Fibroblast of lung (primary cell): ENCODE measurements at regions not wholly inside any gene's neighbourhood (a gene's known extent, or its start where the extent isn't known, plus 50 kb on each side); places are given as distances from the start of the nearest gene placed in this dataset.

Source experiments
- DNase-seq, 2 donors: peaks; one replicate each; pipeline versions ENCODE4 v3.0.0 to v3.0.0-alpha.2; 2010; ENCODE audit warnings: low read depth in 2 of 2
- H2AFZ ChIP-seq: 2 replicates; pipeline ENCODE4 v1.5.1; 2012; ENCODE audit warnings: low read length, control low read depth, inconsistent platforms
- H3K27ac ChIP-seq: 2 replicates; pipeline ENCODE4 v1.5.1; 2011; ENCODE audit warnings: low read length, control low read depth; ENCODE audit not compliant: insufficient read depth
- H3K27me3 ChIP-seq: 2 replicates; pipeline ENCODE4 v1.5.1; 2011; ENCODE audit warnings: mild to moderate bottlenecking, low read length; ENCODE audit not compliant: control insufficient read depth, insufficient read depth
- H3K36me3 ChIP-seq: 2 replicates; pipeline ENCODE4 v1.5.1; 2011; ENCODE audit warnings: low read length; ENCODE audit not compliant: control insufficient read depth, insufficient read depth
- H3K4me1 ChIP-seq: 2 replicates; pipeline ENCODE4 v1.5.1; 2011; ENCODE audit warnings: low read length; ENCODE audit not compliant: control insufficient read depth, insufficient read depth; ENCODE audit errors: extremely low read depth
- H3K4me2 ChIP-seq: 2 replicates; pipeline ENCODE4 v1.5.1; 2011; ENCODE audit warnings: low read length, control low read depth; ENCODE audit not compliant: insufficient read depth; ENCODE audit errors: extremely low read depth
- H3K4me3 ChIP-seq, 4 experiments: fragments of 200-600 bp in 1 of 4; sonication (generic) in 1 of 4; replicated peaks in 1 of 4; 2 replicates each; pipeline ENCODE4 v1.5.1; 2011 to 2016; ENCODE audit warnings: low read length in 4 of 4, low read depth in 3 of 4, mild to moderate bottlenecking in 3 of 4, control low read depth in 2 of 4, inconsistent platforms in 1 of 4, mixed read lengths in 1 of 4; ENCODE audit not compliant: insufficient read depth in 1 of 4; ENCODE audit errors: control extremely low read depth in 1 of 4
- H3K79me2 ChIP-seq: 2 replicates; pipeline ENCODE4 v1.5.1; 2012; ENCODE audit warnings: mild to moderate bottlenecking, low read length, inconsistent platforms; ENCODE audit not compliant: control insufficient read depth, insufficient read depth
- H3K9ac ChIP-seq: 2 replicates; pipeline ENCODE4 v1.5.1; 2011; ENCODE audit warnings: mild to moderate bottlenecking, low read length, control low read depth; ENCODE audit not compliant: insufficient read depth
- H3K9me3 ChIP-seq: 2 replicates; pipeline ENCODE4 v1.5.1; 2012; ENCODE audit warnings: low read depth, low read length; ENCODE audit not compliant: control insufficient read depth, insufficient read depth
- H4K20me1 ChIP-seq: 2 replicates; pipeline ENCODE4 v1.5.1; 2011; ENCODE audit warnings: low read length; ENCODE audit not compliant: control insufficient read depth, insufficient read depth; ENCODE audit errors: extremely low read depth
- EZH2 ChIP-seq: IDR thresholded peaks from 2 replicates; pipeline ENCODE4 v1.5.1; 2012; ENCODE audit warnings: low read length, control low read depth, mild to moderate bottlenecking; ENCODE audit errors: missing control alignments
- TF ChIP-seq, protein P1 (sequence below), 2 donors: IDR thresholded peaks in 1 of 2; conservative IDR thresholded peaks in 1 of 2; 1 replicate in 1 of 2; 2 replicates in 1 of 2; pipeline ENCODE4 v1.5.1; 2011 to 2012; ENCODE audit warnings: low read length in 2 of 2, control low read depth in 1 of 2, inconsistent platforms in 1 of 2, low read depth in 1 of 2, mild to moderate bottlenecking in 1 of 2

GRCh38 chr12:73262788-73263381 lies 990.7 kb downstream of the TRHDE start:
- Histone ChIP-seq H3K4me3 (no peak overlapping the region), H4K20me1 (no peaks in the 10 kb centered on the region), H2AFZ (no peak overlapping the region), H3K27ac (no peak overlapping the region), H3K79me2 (no peaks in the 10 kb centered on the region), H3K27me3 (no peaks in the 10 kb centered on the region), H3K9me3 (no peaks in the 10 kb centered on the region), H3K4me1 (no peaks in the 10 kb centered on the region), H3K4me2 (no peak overlapping the region), H3K36me3 (no peaks in the 10 kb centered on the region), H3K9ac (no peak overlapping the region)
- TF ChIP-seq EZH2: no peak
- TF ChIP-seq, protein P1, sequence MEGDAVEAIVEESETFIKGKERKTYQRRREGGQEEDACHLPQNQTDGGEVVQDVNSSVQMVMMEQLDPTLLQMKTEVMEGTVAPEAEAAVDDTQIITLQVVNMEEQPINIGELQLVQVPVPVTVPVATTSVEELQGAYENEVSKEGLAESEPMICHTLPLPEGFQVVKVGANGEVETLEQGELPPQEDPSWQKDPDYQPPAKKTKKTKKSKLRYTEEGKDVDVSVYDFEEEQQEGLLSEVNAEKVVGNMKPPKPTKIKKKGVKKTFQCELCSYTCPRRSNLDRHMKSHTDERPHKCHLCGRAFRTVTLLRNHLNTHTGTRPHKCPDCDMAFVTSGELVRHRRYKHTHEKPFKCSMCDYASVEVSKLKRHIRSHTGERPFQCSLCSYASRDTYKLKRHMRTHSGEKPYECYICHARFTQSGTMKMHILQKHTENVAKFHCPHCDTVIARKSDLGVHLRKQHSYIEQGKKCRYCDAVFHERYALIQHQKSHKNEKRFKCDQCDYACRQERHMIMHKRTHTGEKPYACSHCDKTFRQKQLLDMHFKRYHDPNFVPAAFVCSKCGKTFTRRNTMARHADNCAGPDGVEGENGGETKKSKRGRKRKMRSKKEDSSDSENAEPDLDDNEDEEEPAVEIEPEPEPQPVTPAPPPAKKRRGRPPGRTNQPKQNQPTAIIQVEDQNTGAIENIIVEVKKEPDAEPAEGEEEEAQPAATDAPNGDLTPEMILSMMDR (conservative IDR thresholded peaks at IDR 0.05 in 1 of 2, IDR thresholded peaks at IDR 0.05 in 1 of 2; ENCODE audit: low read depth in 1 of 2, low read length in 2 of 2): no peak
- no peak for DNase-seq

- DNase-seq: no peak
Measured at GRCh38 chr12:73266206-73266605, 994.0 kb downstream of the TRHDE start.

DNA sequence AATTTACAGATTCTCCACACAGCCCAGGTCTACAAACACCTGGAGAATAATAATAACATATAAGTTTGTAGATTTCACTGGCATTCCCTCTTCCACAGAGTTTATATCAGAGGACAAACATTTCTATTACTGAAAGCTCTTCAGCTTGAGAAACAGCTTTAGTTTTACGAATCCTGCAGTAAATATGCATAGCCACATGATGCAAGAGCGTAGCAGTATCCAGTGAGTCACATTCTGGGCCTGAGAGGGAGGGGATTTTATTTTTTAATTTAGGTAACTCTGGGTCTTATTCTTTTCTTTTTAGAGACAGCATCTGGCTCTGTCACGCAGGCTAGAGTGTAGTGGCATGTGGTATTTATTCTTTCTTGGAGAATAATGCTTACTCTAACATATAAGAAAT lies 1002.8 kb downstream of the TRHDE start:
- Histone ChIP-seq H3K27ac (no peak overlapping the region), H3K4me1 (no peaks in the 10 kb centered on the region), H3K9me3 (no peaks in the 10 kb centered on the region), H3K79me2 (no peaks in the 10 kb centered on the region), H4K20me1 (no peaks in the 10 kb centered on the region), H3K9ac (no peak overlapping the region), H3K36me3 (no peaks in the 10 kb centered on the region), H2AFZ (no peak overlapping the region), H3K27me3 (no peaks in the 10 kb centered on the region), H3K4me3 (no peak overlapping the region), H3K4me2 (no peak overlapping the region)
- DNase-seq: no peak
- TF ChIP-seq, protein P1 (conservative IDR thresholded peaks at IDR 0.05 in 1 of 2, IDR thresholded peaks at IDR 0.05 in 1 of 2; ENCODE audit: low read depth in 1 of 2, low read length in 2 of 2): no peak
- TF ChIP-seq EZH2: no peak

More at GRCh38 chr12:73266206-73266605, 994.0 kb downstream of the TRHDE start:
- Histone ChIP-seq H3K9me3 (no peaks in the 10 kb centered on the region), H4K20me1 (no peaks in the 10 kb centered on the region), H3K27me3 (no peaks in the 10 kb centered on the region), H3K36me3 (no peaks in the 10 kb centered on the region), H3K4me1 (no peaks in the 10 kb centered on the region), H3K4me2 (no peak overlapping the region), H3K9ac (no peak overlapping the region), H3K4me3 (no peak overlapping the region), H3K79me2 (no peaks in the 10 kb centered on the region), H3K27ac (no peak overlapping the region), H2AFZ (no peak overlapping the region)
- TF ChIP-seq EZH2: no peak
- TF ChIP-seq, protein P1 (conservative IDR thresholded peaks at IDR 0.05 in 1 of 2, IDR thresholded peaks at IDR 0.05 in 1 of 2; ENCODE audit: low read depth in 1 of 2, low read length in 2 of 2): no peak
